Effector memory CD4-positive, alpha-beta T cell (primary cell): ENCODE measurements at regions not wholly inside any gene's neighbourhood (a gene's known extent, or its start where the extent isn't known, plus 50 kb on each side); places are given as distances from the start of the nearest gene placed in this dataset.

Experiments
- DNase-seq, 3 donors: peaks; one replicate each; pipeline ENCODE4 v3.0.0-alpha.2; 2020
- H3K27ac ChIP-seq: 2 replicates; pipeline ENCODE4 v1.7.0; 2013; ENCODE audit warnings: mild to moderate bottlenecking, low read length, moderate library complexity; ENCODE audit not compliant: insufficient read depth, poor library complexity, severe bottlenecking
- H3K27me3 ChIP-seq: replicated peaks from 2 replicates; pipeline ENCODE4 v1.7.0; 2013; ENCODE audit warnings: mild to moderate bottlenecking, low read length; ENCODE audit not compliant: insufficient read depth, control insufficient read depth, poor library complexity, severe bottlenecking
- H3K36me3 ChIP-seq: 2 replicates; pipeline ENCODE4 v1.7.0; 2013; ENCODE audit warnings: mild to moderate bottlenecking, low read length, moderate library complexity; ENCODE audit not compliant: control insufficient read depth, insufficient read depth
- H3K4me1 ChIP-seq: 2 replicates; pipeline ENCODE4 v1.7.0; 2013; ENCODE audit warnings: low read length, mild to moderate bottlenecking; ENCODE audit not compliant: control insufficient read depth, insufficient read depth, poor library complexity, severe bottlenecking
- H3K4me3 ChIP-seq: 2 replicates; pipeline ENCODE4 v1.7.0; 2013; ENCODE audit warnings: low read length, low read depth, mild to moderate bottlenecking; ENCODE audit not compliant: insufficient read depth, poor library complexity, severe bottlenecking
- H3K9me3 ChIP-seq: 2 replicates; pipeline ENCODE4 v1.7.0; 2013; ENCODE audit warnings: mild to moderate bottlenecking, low read length, moderate library complexity; ENCODE audit not compliant: control insufficient read depth

GRCh38 chr16:80123189-80123588, 417.6 kb upstream of the DYNLRB2 start:
- DNase-seq: no peak
- no peaks in the 10 kb centered on the region for H3K4me1 ChIP-seq
- no peaks in the 10 kb centered on the region for H3K9me3 ChIP-seq
- H3K27me3 ChIP-seq: no peaks in the 10 kb centered on the region
- H3K4me3 ChIP-seq: no peak overlapping the region
- no peaks in the 10 kb centered on the region for H3K36me3 ChIP-seq
- no peak overlapping the region for H3K27ac ChIP-seq

GRCh38 chr16:80122115-80122514, 418.7 kb upstream of the DYNLRB2 start:
- no peak for DNase-seq
- no peaks in the 10 kb centered on the region for H3K36me3 ChIP-seq
- no peaks in the 10 kb centered on the region for H3K27me3 ChIP-seq
- H3K4me1 ChIP-seq: no peaks in the 10 kb centered on the region
- no peak overlapping the region for H3K27ac ChIP-seq
- H3K9me3 ChIP-seq: no peaks in the 10 kb centered on the region
- no peak overlapping the region for H3K4me3 ChIP-seq

- Histone ChIP-seq H3K4me3 (no peak overlapping the region), H3K9me3 (no peaks in the 10 kb centered on the region), H3K4me1 (no peaks in the 10 kb centered on the region), H3K27me3 (no peaks in the 10 kb centered on the region), H3K27ac (no peak overlapping the region), H3K36me3 (no peaks in the 10 kb centered on the region)
- no peak for DNase-seq
Observed at GRCh38 chr16:80121522-80121909, 419.3 kb upstream of the DYNLRB2 start.

- Histone ChIP-seq H3K4me1 (no peaks in the 10 kb centered on the region), H3K27me3 (no peaks in the 10 kb centered on the region), H3K4me3 (no peak overlapping the region), H3K27ac (no peak overlapping the region), H3K36me3 (no peaks in the 10 kb centered on the region), H3K9me3 (no peaks in the 10 kb centered on the region)
- no peak for DNase-seq
Observed at GRCh38 chr16:80120899-80121521, 419.8 kb upstream of the DYNLRB2 start.

- no peaks in the 10 kb centered on the region for H3K36me3 ChIP-seq
- DNase-seq: no peak
- H3K27ac ChIP-seq: no peak overlapping the region
- H3K27me3 ChIP-seq: no peaks in the 10 kb centered on the region
- no peaks in the 10 kb centered on the region for H3K4me1 ChIP-seq
- H3K4me3 ChIP-seq: no peak overlapping the region
- H3K9me3 ChIP-seq: no peaks in the 10 kb centered on the region
Observed at GRCh38 chr16:80117556-80118130, 423.1 kb upstream of the DYNLRB2 start.

- Histone ChIP-seq H3K27ac (no peak overlapping the region), H3K27me3 (no peaks in the 10 kb centered on the region), H3K9me3 (no peaks in the 10 kb centered on the region), H3K4me3 (no peak overlapping the region), H3K36me3 (no peaks in the 10 kb centered on the region), H3K4me1 (no peaks in the 10 kb centered on the region)
- no peak for DNase-seq
Observed at GRCh38 chr16:80116711-80117110, 424.1 kb upstream of the DYNLRB2 start.

GRCh38 chr16:80114699-80115098, 426.1 kb upstream of the DYNLRB2 start:
- no peaks in the 10 kb centered on the region for H3K9me3 ChIP-seq
- no peaks in the 10 kb centered on the region for H3K4me1 ChIP-seq
- DNase-seq: no peak
- no peak overlapping the region for H3K27ac ChIP-seq
- H3K4me3 ChIP-seq: no peak overlapping the region
- H3K27me3 ChIP-seq: no peaks in the 10 kb centered on the region
- H3K36me3 ChIP-seq: no peaks in the 10 kb centered on the region

- Histone ChIP-seq H3K4me3 (no peak overlapping the region), H3K27ac (no peak overlapping the region), H3K9me3 (no peaks in the 10 kb centered on the region), H3K4me1 (no peaks in the 10 kb centered on the region), H3K36me3 (no peaks in the 10 kb centered on the region), H3K27me3 (no peaks in the 10 kb centered on the region)
- no peak for DNase-seq
Observed at GRCh38 chr16:80113873-80114574, 426.8 kb upstream of the DYNLRB2 start.

- H3K36me3 ChIP-seq: no peaks in the 10 kb centered on the region
- H3K4me1 ChIP-seq: no peaks in the 10 kb centered on the region
- no peak overlapping the region for H3K27ac ChIP-seq
- no peak overlapping the region for H3K4me3 ChIP-seq
- no peak for DNase-seq
- peaks cover 3% of the 10 kb centered on the region for H3K27me3 ChIP-seq
- H3K9me3 ChIP-seq: no peaks in the 10 kb centered on the region
Observed at GRCh38 chr16:80109581-80109980, 431.2 kb upstream of the DYNLRB2 start.

GRCh38 chr16:80107900-80108299, 432.9 kb upstream of the DYNLRB2 start:
- H3K27ac ChIP-seq: no peak overlapping the region
- H3K27me3 ChIP-seq: peaks cover 3% of the 10 kb centered on the region
- no peak overlapping the region for H3K4me3 ChIP-seq
- H3K4me1 ChIP-seq: no peaks in the 10 kb centered on the region
- no peaks in the 10 kb centered on the region for H3K9me3 ChIP-seq
- DNase-seq: no peak
- H3K36me3 ChIP-seq: no peaks in the 10 kb centered on the region
